Stomach (tissue), 8 donors: ENCODE measurements at regions not wholly inside any gene's neighbourhood (a gene's known extent, or its start where the extent isn't known, plus 50 kb on each side); places are given as distances from the start of the nearest gene placed in this dataset.

Experiments
- DNase-seq, 2 donors: peaks; one replicate each; pipeline versions ENCODE4 v3.0.0 to v3.0.0-alpha.2; 2013 to 2019
- H3K27ac ChIP-seq, 5 donors: fragments of 200-600 bp in 4 of 5; sonication (generic) in 4 of 5; one replicate each; pipeline ENCODE4 v1.5.1; 2013 to 2019; ENCODE audit warnings: mild to moderate bottlenecking in 1 of 5, moderate library complexity in 1 of 5
- H3K27me3 ChIP-seq, 3 donors: fragments of 200-600 bp; sonication (generic); one replicate each; pipeline ENCODE4 v1.5.1; 2017 to 2019; ENCODE audit warnings: mixed run types in 1 of 3
- H3K36me3 ChIP-seq, 4 donors: fragments of 200-600 bp; sonication (generic); 1 replicate in 3 of 4; 2 replicates in 1 of 4; pipeline ENCODE4 v1.5.1; 2016 to 2019
- H3K4me1 ChIP-seq, 4 donors: fragments of 200-600 bp; sonication (generic); one replicate each; pipeline ENCODE4 v1.5.1; 2016 to 2019
- H3K4me3 ChIP-seq, 4 donors: fragments of 200-600 bp; sonication (generic) in 3 of 4; one replicate each; pipeline ENCODE4 v1.5.1; 2016 to 2019; ENCODE audit warnings: mild to moderate bottlenecking in 1 of 4
- H3K9me3 ChIP-seq, 4 donors: fragments of 200-600 bp; sonication (generic); one replicate each; pipeline ENCODE4 v1.5.1; 2016 to 2019
- EP300 ChIP-seq: sonication (generic); formaldehyde crosslinking; IDR thresholded peaks from one replicate; pipeline ENCODE4 v1.6.1; 2017; ENCODE audit warnings: antibody characterized with exemption
- POLR2A ChIP-seq, 4 donors: fragments of 450-650 bp; IDR thresholded peaks; one replicate each; pipeline ENCODE4 v1.6.1; 2016; ENCODE audit warnings: antibody characterized with exemption in 4 of 4, control low read depth in 2 of 4, mild to moderate bottlenecking in 1 of 4, moderate library complexity in 1 of 4
- POLR2AphosphoS5 ChIP-seq, 3 donors: sonication (generic); formaldehyde crosslinking; IDR thresholded peaks; one replicate each; pipeline ENCODE4 v1.6.1; 2016; ENCODE audit warnings: antibody characterized with exemption in 3 of 3
- WGBS, 5 donors: extraction: QIAGEN DNeasy Blood & Tissue Kit in 3 of 5; methylation state at CpG; one replicate each; pipeline versions ENCODE4 v1.1.5 to v1.1.7; 2013 to 2018; 5-methylcytosine and 5-hydroxymethylcytosine counted together
- intact Hi-C: fragments of 100-400 bp; cut with DNase I; formaldehyde crosslinking; loops from one replicate; pipeline ENCODE4 v1.15.1; 2023; ENCODE audit warnings: low total_unique reads
- TF ChIP-seq, protein P1 (sequence below), 7 experiments: fragments of 450-650 bp in 4 of 7; fragments of 200-600 bp in 3 of 7; sonication (generic) in 3 of 7; IDR thresholded peaks; one replicate each; pipeline ENCODE4 v1.5.1; 2016 to 2019; ENCODE audit warnings: antibody characterized with exemption in 7 of 7, control low read depth in 2 of 7, mild to moderate bottlenecking in 1 of 7
- donor health status: healthy with polysubstance abuse.
- donor health status: Bipolar disorder and iron deficiency.
- donor health status: healthy.

DNA sequence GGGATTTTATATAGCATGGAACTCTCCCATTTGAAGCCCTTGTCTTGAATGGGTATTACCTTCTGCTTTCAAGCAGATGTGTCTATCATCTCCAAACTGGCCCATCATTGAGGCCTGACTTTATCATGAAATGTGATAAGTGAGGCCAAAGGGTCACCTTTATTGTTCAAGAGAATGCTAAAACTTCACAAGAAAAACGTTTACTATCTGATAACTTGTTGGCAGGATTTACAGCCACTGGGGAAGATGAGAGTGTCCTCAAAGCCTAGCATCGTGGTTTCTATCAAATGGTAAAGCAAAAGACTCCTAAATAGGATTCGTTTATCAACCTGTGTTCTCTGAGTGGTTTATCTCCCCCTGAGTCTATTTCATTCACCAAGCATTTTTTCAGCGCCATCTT, 62.0 kb upstream of the CLMN start:
- DNase-seq, result no peak
- H3K4me1 ChIP-seq, result no peaks in the 10 kb centered on the region
- peaks cover 9 to 31% (median 23%) of the 10 kb centered on the region in 4 donors for H3K9me3 ChIP-seq
- intact Hi-C loops, result no loop called here
- no peak for TF ChIP-seq POLR2AphosphoS5 (IDR thresholded peaks at IDR 0.05)
- no peak for TF ChIP-seq EP300
- no peak for TF ChIP-seq POLR2A (IDR thresholded peaks at IDR 0.05)
- TF ChIP-seq, protein P1, sequence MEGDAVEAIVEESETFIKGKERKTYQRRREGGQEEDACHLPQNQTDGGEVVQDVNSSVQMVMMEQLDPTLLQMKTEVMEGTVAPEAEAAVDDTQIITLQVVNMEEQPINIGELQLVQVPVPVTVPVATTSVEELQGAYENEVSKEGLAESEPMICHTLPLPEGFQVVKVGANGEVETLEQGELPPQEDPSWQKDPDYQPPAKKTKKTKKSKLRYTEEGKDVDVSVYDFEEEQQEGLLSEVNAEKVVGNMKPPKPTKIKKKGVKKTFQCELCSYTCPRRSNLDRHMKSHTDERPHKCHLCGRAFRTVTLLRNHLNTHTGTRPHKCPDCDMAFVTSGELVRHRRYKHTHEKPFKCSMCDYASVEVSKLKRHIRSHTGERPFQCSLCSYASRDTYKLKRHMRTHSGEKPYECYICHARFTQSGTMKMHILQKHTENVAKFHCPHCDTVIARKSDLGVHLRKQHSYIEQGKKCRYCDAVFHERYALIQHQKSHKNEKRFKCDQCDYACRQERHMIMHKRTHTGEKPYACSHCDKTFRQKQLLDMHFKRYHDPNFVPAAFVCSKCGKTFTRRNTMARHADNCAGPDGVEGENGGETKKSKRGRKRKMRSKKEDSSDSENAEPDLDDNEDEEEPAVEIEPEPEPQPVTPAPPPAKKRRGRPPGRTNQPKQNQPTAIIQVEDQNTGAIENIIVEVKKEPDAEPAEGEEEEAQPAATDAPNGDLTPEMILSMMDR (IDR thresholded peaks at IDR 0.05), result no peak
- 28 to 48% (median 36%) methylated on average over 4 of the region's 4 CpGs for WGBS, 5 donors
- no peaks in the 10 kb centered on the region for H3K36me3 ChIP-seq
- H3K4me3 ChIP-seq, result no peak overlapping the region
- no peaks in the 10 kb centered on the region for H3K27me3 ChIP-seq
- H3K27ac ChIP-seq, result no peak overlapping the region

DNA sequence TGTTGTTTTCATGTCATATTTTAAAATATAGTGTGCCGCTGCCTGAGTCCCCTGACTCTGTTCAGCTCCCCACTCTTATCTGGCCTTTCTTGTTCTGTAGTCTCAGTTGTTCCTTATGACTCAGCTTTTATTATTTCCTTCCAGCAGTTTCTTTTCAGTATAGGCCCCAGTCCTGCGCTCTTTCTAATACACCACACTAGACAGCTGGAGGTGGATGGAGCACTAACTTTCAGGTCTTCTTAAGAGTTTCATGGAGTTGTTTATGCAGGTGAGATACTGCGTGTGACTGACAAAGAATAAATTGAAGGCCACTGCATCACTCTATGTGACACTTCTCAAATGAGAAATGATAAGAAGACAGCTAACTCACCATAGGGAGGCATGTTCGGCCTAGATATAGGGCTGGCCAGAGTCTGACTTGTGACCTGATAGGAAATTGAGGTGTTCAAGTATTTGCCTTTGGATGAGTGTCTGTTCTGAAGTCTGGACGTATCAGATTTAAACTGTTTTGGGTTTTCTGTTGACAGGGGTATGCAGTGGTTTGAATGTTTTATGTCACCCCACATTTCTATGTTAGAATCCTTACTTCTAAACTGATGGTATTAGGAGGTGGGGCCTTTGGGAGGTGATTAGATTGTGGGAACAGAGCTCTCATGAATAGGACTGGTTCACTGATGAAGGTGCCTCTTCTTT, 60.8 kb upstream of the CLMN start:
- no peak for DNase-seq
- TF ChIP-seq, protein P1 (IDR thresholded peaks at IDR 0.05), result no peak
- no peak for TF ChIP-seq EP300
- no peak for TF ChIP-seq POLR2A (IDR thresholded peaks at IDR 0.05)
- no peak for TF ChIP-seq POLR2AphosphoS5 (IDR thresholded peaks at IDR 0.05)
- 77 to 96% (median 92%) methylated on average over 5 of the region's 5 CpGs for WGBS, 5 donors
- intact Hi-C loops, result no loop called here
- H3K4me1 ChIP-seq, result no peaks in the 10 kb centered on the region
- no peak overlapping the region for H3K27ac ChIP-seq
- peaks cover 9 to 31% (median 23%) of the 10 kb centered on the region in 4 donors for H3K9me3 ChIP-seq
- H3K36me3 ChIP-seq, result no peaks in the 10 kb centered on the region
- no peak overlapping the region for H3K4me3 ChIP-seq
- no peaks in the 10 kb centered on the region for H3K27me3 ChIP-seq

DNA sequence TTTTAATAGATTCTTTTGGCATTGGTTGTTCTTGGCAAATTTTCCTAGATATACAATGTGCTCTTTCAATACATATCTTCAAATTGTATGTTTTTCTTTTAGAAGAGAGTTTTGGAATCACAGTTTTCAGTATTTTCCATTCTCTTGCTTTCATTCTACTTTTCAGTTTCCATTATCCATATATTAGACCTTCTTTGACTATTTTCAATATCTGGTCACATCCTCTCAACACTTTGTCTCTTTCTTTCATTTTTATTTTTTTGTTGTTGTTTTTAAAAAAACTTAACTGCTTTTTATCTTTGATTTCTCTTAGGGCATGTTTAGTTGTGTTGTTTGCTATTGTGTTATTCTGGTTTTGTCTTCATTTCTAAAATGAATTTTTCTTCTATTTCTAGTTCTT, 59.9 kb upstream of the CLMN start:
- Histone ChIP-seq H3K27ac (no peak overlapping the region), H3K36me3 (no peaks in the 10 kb centered on the region), H3K27me3 (peaks cover 0 to under 1% (median 0%) of the 10 kb centered on the region in 3 donors), H3K4me1 (no peaks in the 10 kb centered on the region), H3K4me3 (no peak overlapping the region), H3K9me3 (peaks cover 9 to 31% (median 23%) of the 10 kb centered on the region in 4 donors)
- DNase-seq, result no peak
- intact Hi-C loops, result no loop called here
- TF ChIP-seq EP300, result no peak
- TF ChIP-seq POLR2A (IDR thresholded peaks at IDR 0.05), result no peak
- no peak for TF ChIP-seq POLR2AphosphoS5 (IDR thresholded peaks at IDR 0.05)
- TF ChIP-seq, protein P1 (IDR thresholded peaks at IDR 0.05), result no peak

DNA sequence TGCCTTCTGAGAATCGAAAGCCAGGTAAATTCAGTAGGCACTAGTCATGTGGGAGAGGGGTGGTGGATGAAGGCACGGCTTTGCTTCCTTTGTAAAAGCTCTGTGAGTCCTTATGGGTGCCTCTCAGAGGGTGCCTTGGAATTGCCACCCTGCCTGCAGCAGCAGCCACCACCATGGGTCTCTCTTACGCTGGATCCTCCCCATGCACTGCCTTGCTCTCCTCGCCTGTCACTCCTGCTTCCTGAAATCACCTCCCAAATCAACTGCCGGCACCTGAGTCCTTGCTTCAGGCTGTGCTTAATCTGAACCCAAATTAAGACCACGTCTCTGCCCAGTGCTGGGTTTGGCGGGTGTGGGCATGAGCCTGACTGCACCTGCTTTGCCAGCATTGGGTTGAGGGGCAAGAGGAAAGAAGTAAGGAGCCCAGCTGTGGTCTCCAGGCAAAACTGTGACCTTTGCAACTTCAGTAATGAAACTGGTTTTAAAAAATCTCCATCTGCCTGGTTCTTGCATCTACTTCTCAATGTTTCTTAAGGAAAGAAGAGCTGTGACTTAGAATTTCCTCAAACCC, 55.9 kb upstream of the CLMN start:
- Histone ChIP-seq H3K4me1 (no peaks in the 10 kb centered on the region), H3K27ac (no peak overlapping the region), H3K9me3 (peaks cover 5 to 24% (median 19%) of the 10 kb centered on the region in 4 donors), H3K36me3 (no peaks in the 10 kb centered on the region), H3K4me3 (no peak overlapping the region), H3K27me3 (peaks cover 0 to 14% (median 0%) of the 10 kb centered on the region in 3 donors)
- TF ChIP-seq POLR2AphosphoS5 (IDR thresholded peaks at IDR 0.05), result no peak
- TF ChIP-seq, protein P1 (IDR thresholded peaks at IDR 0.05), result no peak
- no peak for TF ChIP-seq POLR2A (IDR thresholded peaks at IDR 0.05)
- TF ChIP-seq EP300, result no peak
- intact Hi-C loops, result no loop called here
- no peak for DNase-seq
- 45 to 63% (median 60%) methylated on average over 6 to 7 of the region's 7 CpGs for WGBS, 5 donors
